Stimulated activated effector memory CD8-positive, alpha-beta T cell treated with anti-CD3 and anti-CD28 coated beads, Interleukin-12 subunit alpha, Interleukin-12 subunit beta, amount 100 ng/mL, for 72 hours (primary cell): ENCODE measurements at regions not wholly inside any gene's neighbourhood (a gene's known extent, or its start where the extent isn't known, plus 50 kb on each side); places are given as distances from the start of the nearest gene placed in this dataset.
"Not testable (repeated sequence)": the region's sequence is repeated elsewhere in the genome, so short reads cannot be mapped to it uniquely, and the experiment has no call there.

Experiments used
- ATAC-seq: fragments of 150-1000 bp; cut with Tn5 transposase; 2 replicates; pipeline ENCODE4 v1.10.0; 2021
- DNase-seq, 2 donors: peaks; one replicate each; pipeline ENCODE4 v3.0.0; 2021 to 2022; ENCODE audit warnings: low spot score in 2 of 2
- H3K27ac Mint-ChIP-seq: one replicate; pipeline ENCODE4 v1.8.0; 2022; ENCODE audit warnings: mild to moderate bottlenecking, mixed read lengths
- H3K36me3 Mint-ChIP-seq: one replicate; pipeline ENCODE4 v1.8.0; 2022; ENCODE audit warnings: mild to moderate bottlenecking, mixed read lengths
- H3K4me1 Mint-ChIP-seq: one replicate; pipeline ENCODE4 v1.8.0; 2022; ENCODE audit warnings: mixed read lengths
- H3K4me3 Mint-ChIP-seq: one replicate; pipeline ENCODE4 v1.8.0; 2022; ENCODE audit warnings: mild to moderate bottlenecking, mixed read lengths
- H3K9me3 Mint-ChIP-seq: one replicate; pipeline ENCODE4 v1.8.0; 2022; ENCODE audit warnings: mixed read lengths

DNA sequence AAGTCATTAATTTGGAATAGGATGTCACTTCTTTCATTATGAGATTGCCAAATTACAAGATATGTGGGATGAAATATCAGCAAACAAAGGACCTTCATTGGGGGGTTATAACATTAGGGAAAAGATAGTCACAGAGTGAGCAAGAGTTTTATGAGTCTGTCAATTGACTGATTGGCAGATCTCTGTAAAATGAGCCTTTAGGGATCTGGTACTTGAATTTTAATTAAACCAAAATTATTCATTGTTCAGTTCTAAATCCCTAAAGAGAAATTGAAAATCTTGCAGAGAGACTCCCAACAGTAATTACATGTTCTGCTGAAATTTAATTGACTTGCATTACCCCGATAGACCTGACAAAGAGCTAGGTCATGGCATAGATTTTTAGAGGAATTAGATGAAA is 768.1 kb upstream of the SPRY2 start:
- no peak overlapping the region for H3K27ac Mint-ChIP-seq
- no peaks in the 10 kb centered on the region for H3K4me1 Mint-ChIP-seq
- DNase-seq (no peak), ATAC-seq (no peak)
- H3K4me3 Mint-ChIP-seq, result no peak overlapping the region
- H3K9me3 Mint-ChIP-seq, result peaks cover 4% of the 10 kb centered on the region
- no peaks in the 10 kb centered on the region for H3K36me3 Mint-ChIP-seq

- Mint-ChIP-seq H3K9me3 (peaks cover 5% of the 10 kb centered on the region), H3K36me3 (no peaks in the 10 kb centered on the region), H3K27ac (no peak overlapping the region), H3K4me3 (no peak overlapping the region), H3K4me1 (no peaks in the 10 kb centered on the region)
- DNase-seq (no peak), ATAC-seq (no peak)
These were observed 765.4 kb upstream of the SPRY2 start for GRCh38 chr13:81106348-81106747.

- H3K4me1 Mint-ChIP-seq, result no peaks in the 10 kb centered on the region
- H3K27ac Mint-ChIP-seq, result no peak overlapping the region
- H3K4me3 Mint-ChIP-seq, result no peak overlapping the region
- H3K9me3 Mint-ChIP-seq, result peaks cover 11% of the 10 kb centered on the region
- no peak for ATAC-seq
- H3K36me3 Mint-ChIP-seq, result no peaks in the 10 kb centered on the region
- DNase-seq, result no peak
These were observed 763.2 kb upstream of the SPRY2 start for GRCh38 chr13:81104035-81104715.

- not testable (repeated sequence) for H3K4me3 Mint-ChIP-seq, ATAC-seq
These were observed 761.1 kb upstream of the SPRY2 start for GRCh38 chr13:81102066-81102465.

DNA sequence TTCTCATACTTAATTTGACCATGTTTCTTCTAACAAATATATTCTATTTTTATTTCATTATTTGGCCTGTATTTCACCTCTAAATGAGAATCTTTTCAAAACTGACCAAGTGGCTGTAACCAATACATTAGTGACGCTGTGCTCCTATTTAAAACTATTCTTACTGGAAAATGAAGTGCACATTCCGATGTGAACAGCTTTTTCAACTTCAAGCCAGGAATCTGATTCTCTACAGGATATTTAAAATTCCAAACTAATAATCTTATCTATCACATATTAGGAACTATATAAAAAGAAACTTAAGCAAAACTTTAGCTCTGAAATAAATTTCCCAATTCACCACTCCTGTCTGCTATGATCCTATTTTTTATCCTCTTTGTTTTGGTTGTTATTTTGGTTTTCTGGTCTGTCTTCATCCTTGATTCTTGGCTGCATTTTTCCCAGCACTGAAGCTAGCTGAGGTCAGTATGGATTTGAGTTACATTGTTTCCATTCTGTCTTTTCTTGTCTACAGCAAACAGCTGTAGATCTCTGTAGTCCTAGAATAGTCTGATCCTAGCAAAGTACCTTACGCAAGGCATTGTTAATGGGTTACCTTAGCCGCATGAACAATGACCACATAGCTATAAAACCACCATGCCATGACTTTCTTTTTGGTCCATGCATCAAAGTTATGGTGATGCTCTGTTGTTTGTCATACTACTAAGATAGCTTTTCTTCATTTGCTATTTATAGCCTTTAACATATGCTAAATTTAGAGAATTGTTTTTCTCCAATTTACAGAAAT is 748.6 kb upstream of the SPRY2 start:
- no peak overlapping the region for H3K4me3 Mint-ChIP-seq
- H3K36me3 Mint-ChIP-seq, result no peaks in the 10 kb centered on the region
- H3K9me3 Mint-ChIP-seq, result peaks cover 12% of the 10 kb centered on the region
- no peak overlapping the region for H3K27ac Mint-ChIP-seq
- ATAC-seq (no peak), DNase-seq (no peak)
- no peaks in the 10 kb centered on the region for H3K4me1 Mint-ChIP-seq

More at GRCh38 chr13:81102066-81102465, 761.1 kb upstream of the SPRY2 start:
- H3K36me3 Mint-ChIP-seq, H3K27ac Mint-ChIP-seq, DNase-seq, H3K4me1 Mint-ChIP-seq: not testable (repeated sequence)
- peaks cover 11% of the 10 kb centered on the region for H3K9me3 Mint-ChIP-seq

- ATAC-seq, result no peak
- H3K27ac Mint-ChIP-seq, result no peak overlapping the region
- DNase-seq, result no peak
- no peaks in the 10 kb centered on the region for H3K36me3 Mint-ChIP-seq
- no peak overlapping the region for H3K4me3 Mint-ChIP-seq
- H3K9me3 Mint-ChIP-seq, result peaks cover 12% of the 10 kb centered on the region
- no peaks in the 10 kb centered on the region for H3K4me1 Mint-ChIP-seq
These were observed 740.1 kb upstream of the SPRY2 start for GRCh38 chr13:81080911-81081454.

GRCh38 chr13:81078048-81078447 is 737.1 kb upstream of the SPRY2 start:
- ATAC-seq (no peak), DNase-seq (no peak)
- no peaks in the 10 kb centered on the region for H3K36me3 Mint-ChIP-seq
- peaks cover 10% of the 10 kb centered on the region for H3K9me3 Mint-ChIP-seq
- no peak overlapping the region for H3K4me3 Mint-ChIP-seq
- H3K4me1 Mint-ChIP-seq, result no peaks in the 10 kb centered on the region
- H3K27ac Mint-ChIP-seq, result no peak overlapping the region

- not testable (repeated sequence) for H3K9me3 Mint-ChIP-seq, H3K36me3 Mint-ChIP-seq, H3K27ac Mint-ChIP-seq, ATAC-seq, H3K4me1 Mint-ChIP-seq, H3K4me3 Mint-ChIP-seq, DNase-seq
These were observed 728.9 kb upstream of the SPRY2 start for GRCh38 chr13:81069822-81070221.

DNA sequence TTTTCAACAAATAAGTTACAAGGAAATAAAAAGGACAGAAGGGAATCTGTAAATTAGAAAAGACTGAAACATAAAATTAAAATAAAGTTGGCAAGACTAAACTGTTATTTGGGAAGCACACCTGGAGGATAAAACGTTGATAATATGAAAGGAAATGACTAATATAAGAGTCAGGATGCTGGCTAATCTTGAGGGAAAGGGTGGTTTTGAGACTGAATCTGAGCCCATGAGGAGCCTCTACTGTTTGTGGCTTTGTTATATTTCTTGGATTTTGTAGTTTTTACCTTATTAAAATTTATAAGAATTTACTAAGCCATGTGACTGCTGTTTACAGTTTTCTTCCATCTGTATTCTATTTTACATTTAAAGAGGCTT is 718.0 kb upstream of the SPRY2 start:
- no peak for ATAC-seq
- Mint-ChIP-seq H3K9me3 (no peaks in the 10 kb centered on the region), H3K4me3 (no peak overlapping the region), H3K27ac (no peak overlapping the region), H3K4me1 (no peaks in the 10 kb centered on the region), H3K36me3 (no peaks in the 10 kb centered on the region)
- no peak for DNase-seq

DNA sequence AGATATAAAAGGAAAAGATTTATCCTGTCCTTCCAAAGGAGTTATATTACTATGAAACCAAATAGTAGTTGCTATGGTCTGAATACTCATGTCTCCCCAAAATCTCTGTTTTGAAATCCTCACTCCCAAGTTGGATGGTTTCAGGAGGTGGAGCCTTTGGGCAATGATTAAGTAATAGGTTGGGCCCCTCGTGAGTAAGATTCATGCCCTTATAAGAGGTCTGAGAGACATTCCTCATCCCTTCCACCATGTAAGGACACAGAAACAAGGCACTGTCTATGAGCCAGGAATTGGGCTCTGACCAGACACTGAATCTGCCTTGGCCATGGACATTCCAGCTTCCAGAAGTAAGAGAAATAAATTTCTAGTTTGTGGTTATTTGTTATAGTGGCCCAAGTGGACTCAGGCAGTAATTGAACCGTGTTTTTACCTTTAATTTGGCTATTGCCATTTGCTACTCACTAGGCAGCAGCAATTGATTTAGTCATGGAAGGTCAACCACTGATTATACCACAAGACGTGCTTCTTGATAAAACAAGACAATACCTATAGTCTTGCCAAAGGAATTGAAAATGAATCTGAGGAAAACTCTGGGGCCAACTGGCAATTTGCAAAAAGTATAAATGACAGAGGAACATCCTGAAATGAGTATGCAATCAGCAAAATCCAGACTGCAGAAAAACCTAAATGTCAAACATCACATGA is 717.4 kb upstream of the SPRY2 start:
- no peak for ATAC-seq
- no peaks in the 10 kb centered on the region for H3K36me3 Mint-ChIP-seq
- no peak for DNase-seq
- no peaks in the 10 kb centered on the region for H3K9me3 Mint-ChIP-seq
- H3K4me3 Mint-ChIP-seq, result no peak overlapping the region
- H3K4me1 Mint-ChIP-seq, result no peaks in the 10 kb centered on the region
- no peak overlapping the region for H3K27ac Mint-ChIP-seq

DNA sequence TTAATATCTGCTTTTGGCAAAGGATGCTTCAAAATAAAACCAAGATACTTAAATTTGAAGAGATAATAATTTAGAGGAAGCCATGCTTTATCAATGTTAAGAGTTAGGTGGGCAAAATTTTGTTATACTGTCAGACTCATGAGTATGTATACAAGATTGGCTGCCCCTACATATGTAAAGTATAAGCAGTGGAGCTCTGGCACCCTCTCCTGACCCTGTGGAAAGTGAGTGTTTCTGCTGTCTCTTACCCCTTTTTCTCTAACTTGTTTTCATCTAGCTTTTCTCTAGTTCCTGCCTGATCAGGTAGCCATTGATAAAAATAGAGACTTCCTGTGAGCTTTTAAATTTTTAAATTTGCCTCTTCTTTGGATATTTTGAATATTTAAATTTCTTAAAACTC is 710.9 kb upstream of the SPRY2 start:
- H3K4me3 Mint-ChIP-seq, result no peak overlapping the region
- ATAC-seq (no peak), DNase-seq (no peak)
- no peaks in the 10 kb centered on the region for H3K4me1 Mint-ChIP-seq
- no peaks in the 10 kb centered on the region for H3K36me3 Mint-ChIP-seq
- no peak overlapping the region for H3K27ac Mint-ChIP-seq
- no peaks in the 10 kb centered on the region for H3K9me3 Mint-ChIP-seq

GRCh38 chr13:81048026-81048461 is 707.1 kb upstream of the SPRY2 start:
- Mint-ChIP-seq H3K36me3 (no peaks in the 10 kb centered on the region), H3K4me3 (no peak overlapping the region), H3K4me1 (no peaks in the 10 kb centered on the region), H3K9me3 (peaks cover 2% of the 10 kb centered on the region), H3K27ac (no peak overlapping the region)
- no peak for ATAC-seq
- DNase-seq, result no peak

DNA sequence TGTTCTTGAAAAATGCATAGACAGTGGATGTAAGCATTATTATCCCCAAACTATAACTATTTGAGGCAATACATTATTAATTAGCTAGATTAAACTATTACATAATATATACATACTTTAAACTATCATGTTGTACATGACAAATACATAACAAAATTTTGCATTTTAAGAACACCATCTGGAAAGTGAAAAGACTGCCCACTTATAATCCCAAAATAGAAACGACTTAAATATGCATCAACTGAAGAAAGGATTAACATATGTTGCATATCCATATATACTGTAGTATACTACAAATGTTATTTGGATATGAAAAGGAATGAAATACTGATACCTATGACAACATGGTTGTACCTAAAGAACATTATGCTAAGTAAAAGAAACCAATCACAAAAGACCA is 700.8 kb upstream of the SPRY2 start:
- Mint-ChIP-seq H3K36me3 (no peaks in the 10 kb centered on the region), H3K4me3 (no peak overlapping the region), H3K9me3 (peaks cover 16% of the 10 kb centered on the region), H3K4me1 (no peaks in the 10 kb centered on the region), H3K27ac (no peak overlapping the region)
- DNase-seq (no peak), ATAC-seq (no peak)

- no peak for ATAC-seq
- Mint-ChIP-seq H3K4me1 (no peaks in the 10 kb centered on the region), H3K36me3 (no peaks in the 10 kb centered on the region), H3K4me3 (no peak overlapping the region), H3K27ac (no peak overlapping the region), H3K9me3 (peaks cover 8% of the 10 kb centered on the region)
- no peak for DNase-seq
These were observed 691.1 kb upstream of the SPRY2 start for GRCh38 chr13:81031996-81032395.

DNA sequence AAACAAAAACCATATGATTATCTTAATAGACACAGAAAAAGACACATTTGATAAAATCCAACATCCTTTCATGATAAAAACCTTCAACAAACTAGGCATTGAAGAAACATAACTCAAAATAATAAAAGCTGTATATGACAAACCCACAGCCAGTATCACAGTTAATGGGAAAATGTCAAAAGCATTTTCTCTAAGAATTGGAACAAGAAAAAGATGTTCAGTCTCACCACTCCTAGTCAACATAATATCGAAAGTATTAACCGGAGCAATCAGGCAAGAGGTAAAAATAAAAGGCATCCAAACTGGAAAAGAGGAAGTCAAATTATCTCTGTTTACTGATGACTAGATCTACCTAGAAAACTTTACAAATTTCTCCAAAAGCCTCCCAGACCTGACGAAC is 684.2 kb upstream of the SPRY2 start:
- DNase-seq (no peak), ATAC-seq (no peak)
- Mint-ChIP-seq H3K4me3 (no peak overlapping the region), H3K27ac (no peak overlapping the region), H3K9me3 (peaks cover 11% of the 10 kb centered on the region), H3K36me3 (no peaks in the 10 kb centered on the region), H3K4me1 (no peaks in the 10 kb centered on the region)
